Sigmoid colon (tissue), 6 donors: ENCODE measurements at regions not wholly inside any gene's neighbourhood (a gene's known extent, or its start where the extent isn't known, plus 50 kb on each side); places are given as distances from the start of the nearest gene placed in this dataset.

Experiments
- DNase-seq: peaks from one replicate; pipeline ENCODE4 v3.0.0-alpha.2; 2019
- H3K27ac ChIP-seq, 4 donors: fragments of 200-600 bp; sonication (generic); one replicate each; pipeline ENCODE4 v1.5.1; 2016 to 2019; ENCODE audit warnings: mild to moderate bottlenecking in 1 of 4
- H3K27me3 ChIP-seq, 3 donors: fragments of 200-600 bp; sonication (generic); one replicate each; pipeline ENCODE4 v1.5.1; 2019; ENCODE audit warnings: mild to moderate bottlenecking in 1 of 3
- H3K36me3 ChIP-seq, 4 donors: fragments of 200-600 bp; sonication (generic); one replicate each; pipeline ENCODE4 v1.5.1; 2016 to 2019
- H3K4me1 ChIP-seq, 4 donors: fragments of 200-600 bp; sonication (generic); one replicate each; pipeline ENCODE4 v1.5.1; 2017 to 2019
- H3K4me3 ChIP-seq, 4 donors: fragments of 200-600 bp; sonication (generic); one replicate each; pipeline ENCODE4 v1.5.1; 2017 to 2019; ENCODE audit warnings: mild to moderate bottlenecking in 2 of 4, moderate library complexity in 1 of 4
- H3K9me3 ChIP-seq, 4 donors: fragments of 200-600 bp in 3 of 4; sonication (generic) in 3 of 4; one replicate each; pipeline versions ENCODE4 v1.5.1 to v1.6.1; 2013 to 2019
- EP300 ChIP-seq, 4 donors: sonication (generic); formaldehyde crosslinking; IDR thresholded peaks; one replicate each; pipeline ENCODE4 v1.6.1; 2017; ENCODE audit warnings: antibody characterized with exemption in 4 of 4
- POLR2A ChIP-seq, 2 donors: fragments of 450-650 bp; IDR thresholded peaks; one replicate each; pipeline ENCODE4 v1.6.1; 2016; ENCODE audit warnings: antibody characterized with exemption in 2 of 2, mild to moderate bottlenecking in 2 of 2, moderate library complexity in 2 of 2
- POLR2AphosphoS5 ChIP-seq, 4 donors: sonication (generic); formaldehyde crosslinking; IDR thresholded peaks; one replicate each; pipeline ENCODE4 v1.6.1; 2017; ENCODE audit warnings: antibody characterized with exemption in 4 of 4
- WGBS, 2 donors: extraction: QIAGEN DNeasy Blood & Tissue Kit; methylation state at CpG; one replicate each; pipeline ENCODE4 v1.1.7; 2013; 5-methylcytosine and 5-hydroxymethylcytosine counted together
- intact Hi-C: fragments of 100-400 bp; cut with DNase I; formaldehyde crosslinking; loops from one replicate; pipeline ENCODE4 v1.15.1; 2023
- TF ChIP-seq, protein P1 (sequence below), 4 experiments: fragments of 450-650 bp in 3 of 4; fragments of 200-600 bp in 1 of 4; IDR thresholded peaks; one replicate each; pipeline ENCODE4 v1.5.1; 2016 to 2019; ENCODE audit warnings: antibody characterized with exemption in 4 of 4, mild to moderate bottlenecking in 3 of 4, moderate library complexity in 2 of 4
- donor health status: healthy with polysubstance abuse.
- donor health status: healthy.

DNA sequence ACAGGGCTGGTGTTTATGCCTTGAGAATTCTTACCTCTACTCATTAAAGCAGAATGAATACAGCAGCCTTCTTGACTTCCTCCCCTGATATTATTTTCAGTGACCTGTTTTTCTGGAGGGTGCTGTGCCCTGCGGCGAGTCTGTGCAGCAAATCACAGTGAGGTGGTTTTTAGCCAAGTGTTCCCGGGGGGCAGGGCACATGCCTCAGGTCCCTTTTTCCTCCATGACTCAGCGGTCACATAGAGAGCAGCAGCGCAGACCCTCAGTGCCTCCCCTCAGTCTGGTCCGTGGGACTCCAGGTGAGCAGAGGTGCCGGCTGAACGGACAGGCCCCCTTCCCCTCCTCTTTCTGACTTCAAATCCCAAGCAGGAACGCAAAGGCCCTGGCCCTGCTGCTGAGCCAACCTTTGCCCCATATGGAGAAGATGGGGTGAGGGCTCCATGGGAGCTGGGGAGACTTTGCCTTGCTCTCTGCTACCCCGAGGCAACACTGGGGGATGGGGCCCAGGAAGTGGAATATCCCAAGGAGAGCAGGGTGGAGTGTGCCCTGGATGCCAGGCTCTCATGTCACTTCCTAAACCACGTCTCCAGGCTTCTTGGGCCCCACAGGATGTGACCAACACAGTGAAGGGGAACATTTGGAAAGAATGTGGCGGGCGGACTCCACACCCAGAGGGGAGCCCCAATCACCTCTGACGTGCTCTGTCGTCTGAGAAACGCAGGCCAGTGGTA lies 90.0 kb downstream of the DHRS2 start:
- no peaks in the 10 kb centered on the region for H3K4me1 ChIP-seq
- no peaks in the 10 kb centered on the region for H3K36me3 ChIP-seq
- WGBS, 2 donors, result 79 to 80% methylated on average over 16 of the region's 16 CpGs

DNA sequence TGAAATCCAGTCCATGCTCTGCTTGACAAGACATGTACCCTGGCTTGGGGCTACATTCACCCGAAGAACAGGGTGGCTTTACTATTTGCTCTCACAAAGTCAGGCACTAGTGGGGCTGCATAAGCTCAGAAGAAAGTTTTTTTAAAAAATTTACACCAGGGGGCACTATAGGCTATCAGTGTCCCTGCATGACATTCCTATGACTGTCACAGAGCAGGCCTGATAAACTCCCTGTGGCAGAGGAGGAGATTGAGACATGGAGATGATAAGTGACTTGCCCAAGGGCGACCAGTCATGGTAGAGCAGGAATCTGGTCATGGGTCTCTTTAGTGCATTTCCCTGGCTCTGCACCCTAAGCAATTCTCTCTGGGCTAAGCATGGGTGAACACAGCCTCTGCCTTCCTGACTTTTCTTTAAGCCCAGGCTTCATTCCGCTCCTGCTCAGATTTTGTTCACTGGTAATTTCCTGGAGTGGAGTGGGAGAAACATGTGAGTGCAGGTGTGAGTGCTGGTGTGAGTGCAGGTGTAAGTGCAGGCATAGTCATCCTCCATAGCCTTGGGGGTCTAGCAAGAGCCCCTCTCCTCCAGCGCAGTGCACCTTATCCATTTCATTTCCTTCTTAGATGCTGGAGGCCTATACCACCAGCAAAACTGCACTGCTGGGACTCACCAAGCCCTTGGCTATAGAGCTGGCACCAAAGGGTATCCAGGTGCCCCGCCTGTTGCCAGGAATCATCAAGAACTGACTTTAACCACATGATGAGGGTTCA lies 91.6 kb downstream of the DHRS2 start:
- H3K27ac ChIP-seq, result no peak overlapping the region
- no peaks in the 10 kb centered on the region for H3K36me3 ChIP-seq
- no peaks in the 10 kb centered on the region for H3K4me1 ChIP-seq
- no peak for DNase-seq
- TF ChIP-seq POLR2A (IDR thresholded peaks at IDR 0.05), result no peak
- TF ChIP-seq, protein P1, sequence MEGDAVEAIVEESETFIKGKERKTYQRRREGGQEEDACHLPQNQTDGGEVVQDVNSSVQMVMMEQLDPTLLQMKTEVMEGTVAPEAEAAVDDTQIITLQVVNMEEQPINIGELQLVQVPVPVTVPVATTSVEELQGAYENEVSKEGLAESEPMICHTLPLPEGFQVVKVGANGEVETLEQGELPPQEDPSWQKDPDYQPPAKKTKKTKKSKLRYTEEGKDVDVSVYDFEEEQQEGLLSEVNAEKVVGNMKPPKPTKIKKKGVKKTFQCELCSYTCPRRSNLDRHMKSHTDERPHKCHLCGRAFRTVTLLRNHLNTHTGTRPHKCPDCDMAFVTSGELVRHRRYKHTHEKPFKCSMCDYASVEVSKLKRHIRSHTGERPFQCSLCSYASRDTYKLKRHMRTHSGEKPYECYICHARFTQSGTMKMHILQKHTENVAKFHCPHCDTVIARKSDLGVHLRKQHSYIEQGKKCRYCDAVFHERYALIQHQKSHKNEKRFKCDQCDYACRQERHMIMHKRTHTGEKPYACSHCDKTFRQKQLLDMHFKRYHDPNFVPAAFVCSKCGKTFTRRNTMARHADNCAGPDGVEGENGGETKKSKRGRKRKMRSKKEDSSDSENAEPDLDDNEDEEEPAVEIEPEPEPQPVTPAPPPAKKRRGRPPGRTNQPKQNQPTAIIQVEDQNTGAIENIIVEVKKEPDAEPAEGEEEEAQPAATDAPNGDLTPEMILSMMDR (IDR thresholded peaks at IDR 0.05), result peak in 2 of 4 experiments; percentile 24 to 34
- no peaks in the 10 kb centered on the region for H3K9me3 ChIP-seq
- H3K27me3 ChIP-seq, result no peaks in the 10 kb centered on the region
- no peak overlapping the region for H3K4me3 ChIP-seq
- intact Hi-C loops, result no loop called here
- 82 to 85% methylated on average over 5 of the region's 5 CpGs for WGBS, 2 donors

More for the DNA sequence above, 90.0 kb downstream of the DHRS2 start:
- Histone ChIP-seq H3K4me3 (no peak overlapping the region), H3K27me3 (no peaks in the 10 kb centered on the region), H3K9me3 (no peaks in the 10 kb centered on the region), H3K27ac (no peak overlapping the region)
- no peak for DNase-seq
- TF ChIP-seq, protein P1 (IDR thresholded peaks at IDR 0.05), result no peak
- TF ChIP-seq EP300 (IDR thresholded peaks at IDR 0.05) (no peak), POLR2AphosphoS5 (IDR thresholded peaks at IDR 0.05) (no peak), POLR2A (IDR thresholded peaks at IDR 0.05) (no peak)
- intact Hi-C loops, result no loop called here

DNA sequence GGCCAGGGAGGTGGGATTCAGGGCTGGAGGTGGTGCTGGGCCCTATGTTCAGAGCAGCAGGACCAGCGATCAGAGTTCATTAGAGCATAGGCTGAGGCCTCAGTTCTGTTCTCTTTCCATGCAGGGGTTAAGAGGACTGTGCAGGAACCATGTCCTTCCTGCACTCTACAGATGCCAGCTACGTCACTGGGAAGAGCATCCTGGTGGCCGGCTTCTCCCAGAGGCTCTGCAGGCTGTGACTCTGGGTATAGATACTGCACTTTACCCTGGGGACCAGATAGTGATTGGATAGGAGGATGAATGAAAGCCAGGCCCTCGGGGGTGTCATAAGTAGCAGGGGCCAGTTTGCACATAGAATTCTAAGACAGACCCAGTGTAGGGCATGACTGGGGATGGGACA lies 92.6 kb downstream of the DHRS2 start:
- intact Hi-C loops, result no loop called here
- Histone ChIP-seq H3K36me3 (no peaks in the 10 kb centered on the region), H3K4me3 (no peak overlapping the region), H3K27me3 (no peaks in the 10 kb centered on the region), H3K9me3 (no peaks in the 10 kb centered on the region), H3K27ac (no peak overlapping the region), H3K4me1 (no peaks in the 10 kb centered on the region)
- TF ChIP-seq POLR2A (IDR thresholded peaks at IDR 0.05) (no peak), EP300 (IDR thresholded peaks at IDR 0.05) (no peak), POLR2AphosphoS5 (IDR thresholded peaks at IDR 0.05) (no peak)
- TF ChIP-seq, protein P1 (IDR thresholded peaks at IDR 0.05), result no peak
- 65 to 70% methylated on average over 4 of the region's 4 CpGs for WGBS, 2 donors
- no peak for DNase-seq

DNA sequence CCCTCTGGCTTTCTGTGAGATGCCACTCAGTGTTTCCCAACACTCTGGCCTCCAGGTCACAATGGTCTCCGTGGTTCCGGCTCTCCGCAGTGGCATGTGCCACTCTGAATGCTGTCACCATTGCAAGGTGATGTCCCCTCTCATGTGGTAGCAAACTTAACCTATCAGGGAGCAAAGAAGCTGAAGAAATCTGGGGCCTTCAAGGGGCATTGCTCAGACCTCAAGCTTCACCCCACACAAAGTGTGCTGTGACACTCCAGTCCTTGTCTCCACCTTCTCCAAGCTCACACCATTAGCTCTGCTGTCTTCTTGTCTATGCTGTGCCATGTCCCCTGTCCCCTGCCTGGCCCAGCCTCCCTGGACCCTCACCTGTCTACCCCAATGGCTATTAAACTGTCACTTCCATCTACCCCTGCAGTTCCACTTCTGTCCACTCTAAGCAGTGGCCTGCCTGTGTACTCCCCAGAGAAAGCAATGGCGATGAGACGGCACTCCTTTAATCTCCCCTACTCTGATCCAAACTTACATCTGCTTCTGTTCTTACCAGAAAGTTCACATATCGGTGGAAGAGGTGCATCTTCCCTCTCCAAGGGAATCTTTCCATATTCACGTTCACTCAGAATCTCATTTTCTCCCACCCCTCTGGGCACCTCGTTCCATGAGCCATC lies 93.7 kb downstream of the DHRS2 start:
- Histone ChIP-seq H3K27ac (no peak overlapping the region), H3K9me3 (no peaks in the 10 kb centered on the region), H3K4me3 (no peak overlapping the region), H3K4me1 (no peaks in the 10 kb centered on the region), H3K36me3 (no peaks in the 10 kb centered on the region), H3K27me3 (no peaks in the 10 kb centered on the region)
- intact Hi-C loops, result no loop called here
- TF ChIP-seq EP300 (IDR thresholded peaks at IDR 0.05) (no peak), POLR2AphosphoS5 (IDR thresholded peaks at IDR 0.05) (no peak), POLR2A (IDR thresholded peaks at IDR 0.05) (no peak)
- TF ChIP-seq, protein P1 (IDR thresholded peaks at IDR 0.05), result no peak
- 88 to 89% methylated on average over 8 of the region's 8 CpGs for WGBS, 2 donors
- no peak for DNase-seq
